GM23248 (cell line): ENCODE measurements at regions not wholly inside any gene's neighbourhood (a gene's known extent, or its start where the extent isn't known, plus 50 kb on each side); places are given as distances from the start of the nearest gene placed in this dataset.

Experiments
- DNase-seq: peaks from one replicate; pipeline ENCODE4 v3.0.0-alpha.2; 2015
- H2AFZ ChIP-seq: fragments of 200-600 bp; sonication (generic); 2 replicates; pipeline ENCODE4 v1.6.1; 2016; ENCODE audit warnings: antibody characterized with exemption
- H3F3A ChIP-seq: fragments of 200-600 bp; sonication (generic); 2 replicates; pipeline ENCODE4 v1.6.1; 2016; ENCODE audit warnings: mild to moderate bottlenecking, antibody characterized with exemption, mixed run types; ENCODE audit not compliant: insufficient read depth
- H3K27ac ChIP-seq: fragments of 200-600 bp; sonication (generic); 2 replicates; pipeline ENCODE4 v1.5.1; 2016; ENCODE audit warnings: mild to moderate bottlenecking
- H3K27me3 ChIP-seq: fragments of 200-600 bp; sonication (generic); replicated peaks from 2 replicates; pipeline ENCODE4 v1.6.1; 2016; ENCODE audit warnings: mild to moderate bottlenecking; ENCODE audit not compliant: insufficient read depth
- H3K36me3 ChIP-seq: fragments of 200-600 bp; sonication (generic); 2 replicates; pipeline ENCODE4 v1.6.1; 2016; ENCODE audit warnings: low read depth, mild to moderate bottlenecking
- H3K4me1 ChIP-seq: fragments of 200-600 bp; sonication (generic); 2 replicates; pipeline ENCODE4 v1.6.1; 2016; ENCODE audit warnings: mild to moderate bottlenecking; ENCODE audit not compliant: insufficient read depth
- H3K4me2 ChIP-seq: fragments of 200-600 bp; sonication (generic); one replicate; pipeline ENCODE4 v1.6.1; 2016; ENCODE audit warnings: mild to moderate bottlenecking; ENCODE audit not compliant: unreplicated experiment
- H3K4me3 ChIP-seq: fragments of 200-600 bp; sonication (generic); 2 replicates; pipeline ENCODE4 v1.5.1; 2016; ENCODE audit warnings: mild to moderate bottlenecking
- H3K79me2 ChIP-seq: fragments of 200-600 bp; sonication (generic); 2 replicates; pipeline ENCODE4 v1.6.1; 2016; ENCODE audit warnings: mild to moderate bottlenecking; ENCODE audit not compliant: insufficient read depth
- H3K9ac ChIP-seq: fragments of 200-600 bp; sonication (generic); 2 replicates; pipeline ENCODE4 v1.6.1; 2016; ENCODE audit warnings: mild to moderate bottlenecking
- H3K9me2 ChIP-seq: fragments of 200-600 bp; sonication (generic); 2 replicates; pipeline ENCODE4 v1.6.1; 2016; ENCODE audit warnings: mixed run types, mild to moderate bottlenecking, moderate library complexity; ENCODE audit not compliant: insufficient read depth
- H3K9me3 ChIP-seq: fragments of 200-600 bp; sonication (generic); one replicate; pipeline ENCODE4 v1.6.1; 2017; ENCODE audit warnings: low read depth
- H4K20me1 ChIP-seq: fragments of 200-600 bp; sonication (generic); 2 replicates; pipeline ENCODE4 v1.6.0; 2016; ENCODE audit not compliant: insufficient read depth
- EZH2 ChIP-seq: fragments of 200-600 bp; sonication (generic); IDR thresholded peaks from 2 replicates; pipeline ENCODE4 v1.6.1; 2018; ENCODE audit warnings: antibody characterized with exemption, mild to moderate bottlenecking; ENCODE audit not compliant: insufficient read depth, poor library complexity, severe bottlenecking
- EZH2phosphoT487 ChIP-seq: fragments of 200-600 bp; sonication (generic); IDR thresholded peaks from 2 replicates; pipeline ENCODE4 v1.6.1; 2018; ENCODE audit warnings: antibody characterized with exemption, moderate library complexity, mild to moderate bottlenecking, low read depth; ENCODE audit not compliant: insufficient read depth
- WGBS, 2 experiments: methylation state at CpG; one replicate each; pipeline ENCODE4 v1.1.6; 2015 to 2017; ENCODE audit warnings: low lambda C conversion rate in 2 of 2, low coverage in 1 of 2; ENCODE audit errors: missing lambda C conversion rate in 2 of 2; 5-methylcytosine and 5-hydroxymethylcytosine counted together
- in situ Hi-C: fragments of 300-500 bp; cut with MboI; formaldehyde crosslinking; loops from 2 replicates; pipeline ENCODE4 v1.15.0; 2020

DNA sequence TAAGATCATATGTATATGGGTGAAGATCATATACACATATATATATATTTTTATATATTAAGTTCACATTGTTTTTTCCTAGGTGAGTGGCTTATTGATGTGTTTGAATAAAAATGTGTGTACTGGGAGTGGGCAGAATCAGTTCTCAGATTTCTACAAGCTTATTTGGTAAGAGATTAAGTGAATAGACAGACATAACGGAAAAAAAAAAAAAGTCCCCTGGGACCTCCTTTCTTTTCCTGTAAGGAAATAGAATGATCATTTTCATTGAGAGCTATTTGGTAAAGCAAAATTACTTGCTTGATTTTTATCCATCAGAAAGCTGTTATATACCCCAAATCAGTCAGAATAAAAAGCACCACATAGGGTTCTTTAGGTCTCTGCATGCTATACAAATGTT lies 597.7 kb downstream of the PCDH18 start:
- Histone ChIP-seq H3K79me2 (no peaks in the 10 kb centered on the region), H4K20me1 (no peaks in the 10 kb centered on the region), H3K9me2 (no peaks in the 10 kb centered on the region), H3K9me3 (no peaks in the 10 kb centered on the region), H3K4me2 (no peak overlapping the region), H3K27ac (no peak overlapping the region), H3K27me3 (no peaks in the 10 kb centered on the region), H3K4me1 (no peaks in the 10 kb centered on the region; the same call in 1 of the 2 replicates), H3F3A (no peaks in the 10 kb centered on the region), H3K9ac (no peak overlapping the region), H2AFZ (no peak overlapping the region), H3K36me3 (no peaks in the 10 kb centered on the region), H3K4me3 (no peak overlapping the region)
- no peak for TF ChIP-seq EZH2phosphoT487
- WGBS, 2 experiments, result 34 to 53% methylated on average over 1 of the region's 1 CpG
- DNase-seq, result no peak
- in situ Hi-C loops, result no loop called here

DNA sequence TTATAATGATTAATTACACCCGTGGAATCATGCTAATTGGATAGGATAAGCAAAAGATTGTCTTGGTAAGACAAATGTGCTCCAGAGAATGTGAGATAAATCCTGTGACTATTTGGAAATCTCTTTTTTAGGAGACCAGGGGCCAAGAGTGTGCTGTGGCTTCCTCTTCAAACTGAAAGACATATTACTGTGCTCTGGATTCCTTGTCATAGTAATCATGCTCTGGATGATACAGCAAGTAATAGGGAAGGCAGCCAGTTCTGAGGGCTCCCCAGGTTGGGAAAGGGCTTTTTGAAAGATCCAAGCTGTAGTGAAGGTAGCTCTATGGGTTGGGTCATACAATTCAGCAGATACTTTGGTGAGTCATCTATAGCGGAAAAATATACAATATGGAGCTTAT lies 600.5 kb downstream of the PCDH18 start:
- H3K27ac ChIP-seq, result no peak overlapping the region
- TF ChIP-seq EZH2phosphoT487 (no peak), EZH2 (no peak)
- H3K9me3 ChIP-seq, result no peaks in the 10 kb centered on the region
- H3K4me1 ChIP-seq, result peaks cover 4% of the 10 kb centered on the region
- 0 out of 2 replicates have a peak overlapping the region, but pooled peaks have one; percentile 23 for H2AFZ ChIP-seq
- DNase-seq, result peak; percentile 30
- no peaks in the 10 kb centered on the region for H3K36me3 ChIP-seq
- no peak overlapping the region for H3K4me3 ChIP-seq
- no peaks in the 10 kb centered on the region for H3K9me2 ChIP-seq
- in situ Hi-C loops, result no loop called here
- WGBS, 2 experiments, result 9 to 19% methylated on average over 2 of the region's 2 CpGs
- no peak overlapping the region for H3K4me2 ChIP-seq
- no peaks in the 10 kb centered on the region for H3F3A ChIP-seq
- no peaks in the 10 kb centered on the region for H3K27me3 ChIP-seq
- no peaks in the 10 kb centered on the region for H4K20me1 ChIP-seq
- no peaks in the 10 kb centered on the region for H3K79me2 ChIP-seq
- no peak overlapping the region for H3K9ac ChIP-seq

DNA sequence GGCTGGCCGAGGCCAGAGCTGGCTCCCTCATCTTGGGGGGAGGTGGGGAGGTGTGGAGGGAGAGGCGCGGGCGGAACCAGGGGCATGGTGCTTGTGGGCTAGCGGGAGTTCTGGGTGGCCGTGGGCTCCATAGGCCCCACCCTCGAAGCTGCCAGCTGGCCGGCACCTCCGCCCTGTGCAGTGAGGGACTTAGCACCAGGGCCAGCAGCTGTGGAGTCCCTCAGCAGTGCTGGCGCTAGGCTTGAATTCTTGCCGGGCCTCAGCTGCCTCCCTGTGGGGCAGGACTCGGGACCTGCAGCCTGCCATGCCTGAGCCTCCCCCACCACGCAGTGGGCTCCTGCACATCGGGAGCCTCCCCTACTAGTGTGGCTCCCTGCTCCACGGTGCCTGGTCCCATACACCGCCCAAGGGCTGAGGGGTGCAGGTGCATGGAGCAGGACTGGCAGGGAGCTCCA lies 603.3 kb downstream of the PCDH18 start:
- TF ChIP-seq EZH2phosphoT487 (no peak), EZH2 (no peak)
- Histone ChIP-seq H4K20me1 (no peaks in the 10 kb centered on the region), H3K27ac (no peak overlapping the region), H3K4me2 (no peak overlapping the region), H3K4me1 (peaks cover 5% of the 10 kb centered on the region; the same call in 1 of the 2 replicates), H3K9me2 (no peaks in the 10 kb centered on the region), H3K9ac (no peak overlapping the region), H3F3A (no peaks in the 10 kb centered on the region), H3K27me3 (no peaks in the 10 kb centered on the region), H3K79me2 (no peaks in the 10 kb centered on the region), H3K4me3 (no peak overlapping the region), H3K9me3 (no peaks in the 10 kb centered on the region), H2AFZ (no peak overlapping the region), H3K36me3 (no peaks in the 10 kb centered on the region)
- in situ Hi-C loops, result no loop called here
- DNase-seq, result no peak
- WGBS, 2 experiments, result 72 to 78% methylated on average over 12 to 14 of the region's 16 CpGs

DNA sequence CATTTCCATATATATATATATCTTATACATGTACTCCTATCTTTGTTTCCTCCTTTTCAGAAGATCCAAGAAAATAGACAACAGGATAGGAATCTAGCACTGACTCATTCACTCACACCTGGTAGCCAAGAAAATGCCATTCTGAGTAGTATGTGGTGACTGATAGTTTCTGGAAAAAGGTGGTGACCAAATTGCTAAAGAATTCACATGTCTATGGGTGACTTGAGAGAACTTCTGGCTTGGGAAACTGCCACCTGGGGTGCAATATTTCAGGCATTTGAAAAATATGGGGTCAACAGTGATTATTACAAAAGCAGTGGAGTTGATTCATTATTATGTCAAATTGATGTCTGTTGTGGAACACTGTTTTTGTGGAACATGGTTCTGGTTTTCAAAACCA lies 605.1 kb downstream of the PCDH18 start:
- no peaks in the 10 kb centered on the region for H3K27me3 ChIP-seq
- H3K9ac ChIP-seq, result no peak overlapping the region
- DNase-seq, result peak; percentile 54
- no peak overlapping the region for H3K4me2 ChIP-seq
- in situ Hi-C loops, result no loop called here
- TF ChIP-seq EZH2 (no peak), EZH2phosphoT487 (no peak)
- H3K9me3 ChIP-seq, result no peaks in the 10 kb centered on the region
- H3K79me2 ChIP-seq, result no peaks in the 10 kb centered on the region
- no peak overlapping the region for H3K27ac ChIP-seq
- peaks cover 5% of the 10 kb centered on the region; the same call in 1 of the 2 replicates for H3K4me1 ChIP-seq
- H3K36me3 ChIP-seq, result no peaks in the 10 kb centered on the region
- H2AFZ ChIP-seq, result no peak overlapping the region
- H3K4me3 ChIP-seq, result no peak overlapping the region
- H3F3A ChIP-seq, result no peaks in the 10 kb centered on the region
- no peaks in the 10 kb centered on the region for H4K20me1 ChIP-seq
- H3K9me2 ChIP-seq, result no peaks in the 10 kb centered on the region

DNA sequence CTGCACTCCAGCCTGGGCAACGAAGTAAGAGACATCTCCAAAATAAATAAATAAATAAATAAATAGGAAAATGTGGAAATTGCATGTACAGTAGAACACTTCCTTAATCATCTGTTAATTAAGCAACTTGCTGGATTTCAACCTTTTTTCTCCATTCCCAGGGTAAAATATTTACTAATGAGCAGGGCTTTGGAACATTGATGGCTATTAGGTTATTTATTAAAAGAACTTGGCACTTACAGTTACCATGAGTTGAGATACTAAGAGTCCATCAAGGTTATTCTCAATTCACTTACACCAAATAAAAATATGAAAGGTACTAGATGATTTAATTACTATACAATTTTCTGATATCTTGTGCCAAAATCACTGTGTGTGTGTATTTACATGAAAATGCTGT lies 607.1 kb downstream of the PCDH18 start:
- no peak overlapping the region for H3K9ac ChIP-seq
- no peaks in the 10 kb centered on the region for H3K27me3 ChIP-seq
- H3F3A ChIP-seq, result no peaks in the 10 kb centered on the region
- H3K79me2 ChIP-seq, result no peaks in the 10 kb centered on the region
- in situ Hi-C loops, result no loop called here
- DNase-seq, result no peak
- H3K36me3 ChIP-seq, result no peaks in the 10 kb centered on the region
- H3K9me2 ChIP-seq, result no peaks in the 10 kb centered on the region
- no peak overlapping the region for H3K27ac ChIP-seq
- H3K4me3 ChIP-seq, result no peak overlapping the region
- no peak overlapping the region for H2AFZ ChIP-seq
- H4K20me1 ChIP-seq, result no peaks in the 10 kb centered on the region
- peaks cover 5% of the 10 kb centered on the region; the same call in 1 of the 2 replicates for H3K4me1 ChIP-seq
- no peak overlapping the region for H3K4me2 ChIP-seq
- no peaks in the 10 kb centered on the region for H3K9me3 ChIP-seq
- WGBS, 2 experiments, result 43 to 50% methylated on average over 1 of the region's 1 CpG
- TF ChIP-seq EZH2phosphoT487 (no peak), EZH2 (no peak)
